GM21423 (cell line): ENCODE measurements at regions not wholly inside any gene's neighbourhood (a gene's known extent, or its start where the extent isn't known, plus 50 kb on each side); places are given as distances from the start of the nearest gene placed in this dataset.

ENCODE experiments used
- ATAC-seq: cut with Tn5 transposase; IDR thresholded peaks from one replicate; pipeline ENCODE4 v1.9.1; 2021; ENCODE audit warnings: mild to moderate bottlenecking, moderate library complexity; ENCODE audit not compliant: unreplicated experiment

GRCh38 chr2:67854103-67854743, 208.6 kb downstream of the C1D start:
- ATAC-seq: no peak

DNA sequence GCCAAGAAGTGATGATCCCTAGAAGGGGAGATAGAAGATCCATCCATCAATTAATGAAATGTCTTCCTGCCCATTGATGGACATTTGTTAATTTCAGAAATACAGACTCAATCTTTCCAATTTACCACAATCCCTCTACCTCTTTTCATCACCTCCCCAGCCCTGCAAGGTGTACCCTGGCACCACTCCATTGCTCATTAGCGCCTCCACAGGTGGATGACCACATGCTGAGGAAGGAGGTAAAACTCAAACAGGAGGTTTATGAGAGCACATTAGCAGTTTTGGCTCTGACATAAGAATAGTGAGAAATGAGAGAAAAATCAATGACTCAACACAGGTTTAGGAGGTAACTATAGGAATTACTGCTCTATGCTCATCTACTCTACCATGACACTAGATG, 208.0 kb downstream of the C1D start:
- ATAC-seq: no peak

DNA sequence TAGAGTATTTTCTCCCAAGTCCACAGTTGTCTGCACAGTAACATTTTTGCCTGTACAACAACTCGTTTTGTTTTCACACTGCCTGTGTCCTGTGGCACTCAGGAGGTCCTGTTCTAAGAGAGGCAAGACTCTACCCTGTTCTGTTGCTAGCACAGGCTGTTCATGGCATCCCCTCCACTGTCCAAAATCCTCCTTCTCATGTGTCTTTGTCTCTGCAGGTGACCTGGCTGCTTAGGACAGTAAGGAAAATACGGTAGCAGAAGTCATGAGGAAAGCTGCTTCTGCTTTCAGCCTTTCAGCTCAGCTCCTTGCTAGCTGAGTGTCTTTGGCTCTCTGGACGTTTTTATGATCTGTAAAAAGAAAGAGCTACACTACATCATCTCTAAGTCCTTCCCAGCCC, 205.9 kb downstream of the C1D start:
- no peak for ATAC-seq

- no peak for ATAC-seq
These were observed 205.0 kb downstream of the C1D start for GRCh38 chr2:67857836-67858235.

DNA sequence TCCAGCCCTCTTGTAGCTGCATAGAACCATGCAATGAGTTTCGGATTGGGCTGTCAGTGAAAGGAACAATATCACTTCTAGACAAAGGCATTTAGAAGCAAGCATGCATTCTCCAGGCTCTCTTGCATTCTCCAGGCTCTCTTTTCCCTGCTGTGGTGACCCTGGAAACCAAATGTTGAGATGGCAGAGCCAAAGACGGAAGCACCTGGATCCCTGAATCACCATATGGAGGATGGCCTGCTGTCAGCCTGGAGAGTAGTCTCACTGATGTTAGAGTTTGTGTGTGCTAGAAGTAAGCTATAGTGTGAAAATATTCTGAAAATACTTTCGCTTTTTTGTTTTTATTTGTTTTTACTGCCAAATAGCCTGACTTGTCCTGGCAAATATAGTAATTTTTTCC, 203.9 kb downstream of the C1D start:
- no peak for ATAC-seq

DNA sequence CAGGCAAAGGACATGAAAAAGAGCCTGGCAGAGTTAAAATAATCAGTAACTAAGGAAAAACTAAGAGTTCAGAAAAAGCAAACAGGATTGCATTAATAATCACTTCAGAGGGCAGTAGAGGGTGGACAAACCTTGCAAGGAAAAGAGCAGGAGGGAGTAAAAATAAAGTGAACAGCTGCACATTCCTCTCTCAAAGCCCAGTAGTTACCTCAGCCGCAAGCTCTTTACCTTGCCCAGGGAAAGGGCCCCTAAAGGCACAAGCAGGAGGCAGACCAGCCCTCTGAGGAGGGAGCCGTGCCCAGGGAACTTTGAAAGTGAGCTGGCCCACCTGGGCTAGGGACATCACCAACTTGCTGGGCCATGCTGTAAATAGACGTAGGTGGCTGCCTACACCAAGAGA, 196.9 kb downstream of the C1D start:
- no peak for ATAC-seq

DNA sequence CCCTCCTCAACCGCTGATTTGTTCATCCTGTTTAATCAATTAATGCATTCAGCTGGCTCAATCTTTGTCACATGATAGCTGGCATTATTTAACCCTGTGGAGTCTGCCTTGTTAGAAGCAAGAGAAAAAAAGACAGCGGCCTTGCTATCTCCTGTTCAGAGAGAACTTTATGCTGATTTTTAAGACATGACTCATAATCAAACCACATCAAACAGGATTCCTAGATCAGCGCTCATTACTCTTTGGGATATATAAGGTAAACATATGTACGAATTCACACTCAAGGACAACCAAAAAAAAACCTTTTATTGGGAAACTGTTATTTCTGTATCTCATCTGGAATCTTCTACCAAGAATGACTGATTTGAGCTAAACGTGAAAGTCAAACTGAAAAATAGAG, 195.1 kb downstream of the C1D start:
- ATAC-seq: no peak

GRCh38 chr2:67871686-67872412, 191.0 kb downstream of the C1D start:
- ATAC-seq: no peak

DNA sequence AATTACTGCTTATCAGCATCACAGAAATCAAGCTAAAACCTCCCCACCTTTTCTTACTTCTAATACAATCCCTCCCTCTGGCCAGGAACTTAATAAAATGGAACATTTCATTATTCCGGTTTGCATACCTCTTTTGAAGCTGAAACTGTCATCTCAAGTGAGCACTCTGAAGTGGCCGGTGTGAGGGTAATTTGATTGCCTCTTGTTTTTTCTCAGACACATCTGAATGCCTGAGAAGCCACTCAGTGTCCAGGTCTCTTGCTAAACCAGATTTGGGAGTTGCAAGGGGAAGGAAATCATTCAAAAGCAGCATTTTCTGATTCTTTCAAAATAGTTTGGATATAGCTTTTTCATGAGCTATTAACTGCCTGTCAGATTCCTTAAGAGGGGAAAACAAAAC, 190.3 kb downstream of the C1D start:
- ATAC-seq: no peak

GRCh38 chr2:67873916-67874315, 188.9 kb downstream of the C1D start:
- no peak for ATAC-seq

DNA sequence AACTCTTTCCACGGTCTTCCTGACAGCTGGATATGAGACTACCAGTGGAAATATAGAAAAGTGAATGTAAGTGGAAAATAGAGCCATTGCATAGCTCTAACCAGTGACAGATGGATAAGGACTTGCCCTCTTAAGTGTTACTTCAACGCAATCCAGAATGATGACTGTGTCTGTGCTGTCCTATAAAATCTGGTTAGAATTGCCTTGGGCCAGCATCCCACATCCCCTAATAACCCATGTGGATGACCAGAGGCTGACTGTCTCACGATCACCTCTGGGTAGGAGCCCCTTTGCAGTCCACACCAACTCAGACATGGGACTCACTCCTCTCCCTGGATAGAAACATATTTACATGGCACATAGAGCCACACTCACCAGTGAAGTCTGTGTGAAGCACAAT, 186.6 kb downstream of the C1D start:
- no peak for ATAC-seq

DNA sequence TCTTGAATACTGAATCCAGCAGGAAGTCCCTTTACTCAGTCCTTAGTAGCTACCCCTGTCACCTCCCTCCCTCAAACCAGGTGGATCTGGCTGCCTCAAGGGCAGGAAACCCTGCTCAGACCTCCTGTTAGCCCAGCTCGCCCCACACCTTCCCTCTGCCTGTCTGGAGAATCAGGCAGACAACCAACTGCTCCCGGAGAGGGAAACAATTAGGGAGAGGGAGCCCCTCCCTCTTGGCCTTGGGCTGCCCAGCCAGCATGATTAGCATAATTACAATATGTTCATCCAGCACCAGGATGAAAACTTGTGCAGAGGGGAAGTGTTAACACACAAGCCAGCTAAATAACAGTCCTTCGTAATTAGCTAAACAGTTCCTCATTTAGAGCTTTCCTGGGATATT, 185.5 kb downstream of the C1D start:
- ATAC-seq: no peak

DNA sequence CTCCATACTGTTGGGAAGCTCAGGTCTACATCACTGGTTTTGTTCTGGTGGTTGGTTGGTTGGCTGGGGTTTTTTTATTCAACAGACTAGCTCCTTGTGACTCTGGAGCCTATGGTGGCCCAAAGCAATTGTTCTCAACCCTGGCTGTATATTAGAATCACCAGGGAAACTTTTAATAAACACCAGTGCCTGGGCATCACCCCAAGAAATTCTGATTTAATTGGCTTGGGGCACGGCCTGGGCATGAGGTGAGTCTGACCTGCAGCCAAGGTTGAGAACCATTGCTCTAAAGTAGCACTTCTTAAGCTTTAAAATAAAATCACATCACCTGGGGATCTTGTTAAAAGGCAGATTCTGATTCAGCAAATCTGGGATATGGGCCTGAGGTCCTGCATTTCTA, 184.1 kb downstream of the C1D start:
- ATAC-seq: no peak

DNA sequence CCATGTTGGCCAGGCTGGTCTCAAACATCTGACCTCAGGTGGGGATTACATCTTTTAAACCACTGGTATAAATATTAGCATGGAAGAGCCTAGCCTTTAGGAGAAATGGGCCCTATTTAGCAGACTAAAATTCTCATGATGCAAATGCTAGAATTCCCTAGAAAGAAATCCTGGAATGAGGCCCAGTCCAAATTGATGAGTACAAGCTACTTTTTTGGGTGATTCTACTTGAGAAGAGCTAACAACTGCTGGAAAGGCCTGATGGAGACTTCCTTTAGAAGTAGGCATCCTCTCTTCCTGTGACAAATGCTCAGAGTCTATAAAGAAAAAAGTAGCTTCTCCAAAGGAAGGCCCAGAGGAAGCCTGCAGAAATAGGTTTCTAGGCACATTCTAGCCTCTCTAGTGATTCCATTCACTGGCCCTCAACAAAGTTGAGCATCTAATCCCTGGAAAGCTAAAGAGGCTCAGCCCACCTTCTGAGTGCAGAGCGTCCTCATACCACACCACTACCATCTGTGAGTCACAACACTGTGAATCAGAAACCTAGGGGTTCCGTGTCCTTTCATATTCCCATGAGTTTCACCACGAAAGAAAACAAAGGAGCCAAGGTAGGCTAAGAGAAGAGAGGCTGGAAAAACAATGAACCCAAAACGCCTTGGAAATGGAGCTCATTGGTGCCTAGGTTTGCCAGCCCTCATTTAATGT, 183.1 kb downstream of the C1D start:
- ATAC-seq: no peak

DNA sequence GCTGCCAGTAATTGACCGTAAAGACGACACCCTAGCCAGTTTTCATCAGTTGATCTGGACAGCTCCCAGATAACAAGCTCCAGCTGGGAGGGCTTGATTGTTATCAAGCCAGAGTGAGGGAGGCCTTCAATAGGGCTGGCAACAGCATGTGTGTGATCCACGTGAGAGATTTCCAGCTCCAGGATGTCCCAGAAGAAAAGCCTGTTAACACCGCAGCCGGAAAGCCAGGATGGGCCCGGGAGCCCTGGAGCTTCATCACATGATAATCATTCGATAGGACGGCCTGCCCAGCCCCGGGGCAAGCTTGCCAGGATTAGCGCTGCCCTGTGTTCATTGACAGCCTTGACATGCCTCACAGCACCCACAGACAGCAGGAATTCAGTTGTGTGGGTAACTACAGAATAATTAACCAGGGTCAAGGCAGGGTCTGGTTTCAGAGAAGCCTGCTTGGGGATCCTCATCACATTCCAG, 182.5 kb downstream of the C1D start:
- no peak for ATAC-seq

GRCh38 chr2:67881816-67882215, 181.0 kb downstream of the C1D start:
- ATAC-seq: no peak

GRCh38 chr2:67883316-67884087, 179.3 kb downstream of the C1D start:
- no peak for ATAC-seq

GRCh38 chr2:67888351-67889005, 174.3 kb downstream of the C1D start:
- ATAC-seq: no peak

GRCh38 chr2:67889056-67889455, 173.7 kb downstream of the C1D start:
- no peak for ATAC-seq

DNA sequence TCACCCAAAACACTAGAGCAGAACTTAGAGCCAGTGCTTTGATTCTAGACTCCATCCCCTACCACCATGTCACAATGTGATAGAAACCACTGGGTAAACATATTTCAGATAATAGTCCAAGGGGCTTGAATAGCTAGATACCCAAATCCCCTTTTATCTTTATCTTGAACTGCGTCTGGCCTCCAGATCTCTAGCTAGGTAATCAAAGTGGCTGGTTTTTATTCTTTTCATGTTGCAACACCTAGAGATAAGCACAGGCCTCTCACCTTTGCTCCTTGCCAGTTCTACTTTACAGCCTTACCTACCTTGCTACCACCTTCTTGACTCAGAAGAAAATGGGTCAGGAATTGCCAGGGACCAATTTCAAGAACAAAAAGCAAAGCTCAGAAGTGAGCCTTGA, 171.2 kb downstream of the C1D start:
- no peak for ATAC-seq

- ATAC-seq: no peak
These were observed 170.4 kb downstream of the C1D start for GRCh38 chr2:67892339-67892846.
